ENCODE measurements at regions not wholly inside any gene's neighbourhood (a gene's known extent, or its start where the extent isn't known, plus 50 kb on each side); places are given as distances from the start of the nearest gene placed in this dataset.

DNA sequence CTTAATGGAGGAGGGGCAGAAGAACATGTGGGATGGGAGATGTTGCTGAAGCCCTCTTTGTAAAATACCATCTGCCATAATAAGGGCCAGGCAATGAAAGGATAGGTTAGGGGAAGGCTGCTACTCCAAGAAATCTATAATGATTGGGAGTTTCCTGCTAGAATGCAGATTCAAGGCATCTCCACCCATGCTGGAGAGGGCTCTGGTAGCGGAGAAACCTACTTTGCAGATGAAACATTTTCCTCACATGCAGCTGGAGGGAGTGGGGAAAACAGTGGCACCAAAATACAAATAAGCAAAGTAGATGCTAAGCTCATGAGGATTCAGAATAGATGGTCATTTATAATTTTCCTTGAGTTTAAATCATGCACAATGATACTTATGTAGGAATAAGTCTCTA is 82.3 kb upstream of the GCFC2 start:
- no peak for TF ChIP-seq POLR2AphosphoS5 (IDR thresholded peaks at IDR 0.05)
- TF ChIP-seq POLR2A (IDR thresholded peaks at IDR 0.05): no peak
